DND-41 (cell line): ENCODE measurements at regions not wholly inside any gene's neighbourhood (a gene's known extent, or its start where the extent isn't known, plus 50 kb on each side); places are given as distances from the start of the nearest gene placed in this dataset.
"Not testable (repeated sequence)": the region's sequence is repeated elsewhere in the genome, so short reads cannot be mapped to it uniquely, and the experiment has no call there.

Source experiments
- ATAC-seq: fragments of 200-7000 bp; cut with Tn5 transposase; 3 replicates; pipeline ENCODE4 v1.9.1; 2021; ENCODE audit warnings: low read depth; ENCODE audit not compliant: insufficient read depth
- DNase-seq: peaks from one replicate; pipeline ENCODE4 v3.0.0-alpha.2; 2020
- H2AFZ ChIP-seq: 2 replicates; pipeline ENCODE4 v1.6.0; 2012; ENCODE audit warnings: low read depth, low read length
- H3K27ac ChIP-seq: 2 replicates; pipeline ENCODE4 v1.5.1; 2012; ENCODE audit warnings: low read length, inconsistent platforms
- H3K27me3 ChIP-seq: fragments of 200-600 bp; sonication (generic); 2 replicates; pipeline ENCODE4 v1.6.0; 2012; ENCODE audit warnings: low read length, mild to moderate bottlenecking, inconsistent platforms; ENCODE audit not compliant: insufficient read depth, poor library complexity
- H3K36me3 ChIP-seq: 2 replicates; pipeline ENCODE4 v1.5.1; 2012; ENCODE audit warnings: low read length, inconsistent platforms; ENCODE audit not compliant: insufficient read depth
- H3K4me1 ChIP-seq: 2 replicates; pipeline ENCODE4 v1.5.1; 2012; ENCODE audit warnings: mild to moderate bottlenecking, low read length; ENCODE audit not compliant: insufficient read depth
- H3K4me2 ChIP-seq: 2 replicates; pipeline ENCODE4 v1.6.0; 2012; ENCODE audit warnings: mild to moderate bottlenecking, moderate library complexity, low read length, inconsistent platforms; ENCODE audit not compliant: insufficient read depth
- H3K4me3 ChIP-seq, 2 experiments: fragments of 200-600 bp in 1 of 2; shearing (Covaris generic) in 1 of 2; 2 replicates each; pipeline ENCODE4 v1.5.1; 2012 to 2016; ENCODE audit warnings: inconsistent platforms in 2 of 2, low read length in 2 of 2, mild to moderate bottlenecking in 2 of 2, low read depth in 1 of 2, moderate library complexity in 1 of 2
- H3K79me2 ChIP-seq: 2 replicates; pipeline ENCODE4 v1.6.0; 2012; ENCODE audit warnings: low read length, inconsistent platforms; ENCODE audit not compliant: insufficient read depth
- H3K9ac ChIP-seq: 2 replicates; pipeline ENCODE4 v1.6.0; 2012; ENCODE audit warnings: low read depth, mild to moderate bottlenecking, inconsistent platforms, low read length, moderate library complexity
- H3K9me3 ChIP-seq: 2 replicates; pipeline ENCODE4 v1.5.1; 2012; ENCODE audit warnings: low read length, moderate library complexity, mild to moderate bottlenecking, inconsistent platforms; ENCODE audit not compliant: insufficient read depth, severe bottlenecking
- H4K20me1 ChIP-seq: 2 replicates; pipeline ENCODE4 v1.6.0; 2012; ENCODE audit warnings: low read length; ENCODE audit not compliant: insufficient read depth
- EZH2 ChIP-seq: IDR thresholded peaks from 3 replicates; pipeline ENCODE4 v1.6.1; 2012; ENCODE audit warnings: borderline replicate concordance, low read depth, mild to moderate bottlenecking, moderate library complexity, low read length, inconsistent platforms; ENCODE audit not compliant: severe bottlenecking
- TF ChIP-seq, protein P1 (sequence below): IDR thresholded peaks from 2 replicates; pipeline ENCODE4 v1.5.1; 2012; ENCODE audit warnings: borderline replicate concordance, low read length, moderate library complexity, mild to moderate bottlenecking; ENCODE audit not compliant: poor library complexity, severe bottlenecking; ENCODE audit errors: extremely low read depth

DNA sequence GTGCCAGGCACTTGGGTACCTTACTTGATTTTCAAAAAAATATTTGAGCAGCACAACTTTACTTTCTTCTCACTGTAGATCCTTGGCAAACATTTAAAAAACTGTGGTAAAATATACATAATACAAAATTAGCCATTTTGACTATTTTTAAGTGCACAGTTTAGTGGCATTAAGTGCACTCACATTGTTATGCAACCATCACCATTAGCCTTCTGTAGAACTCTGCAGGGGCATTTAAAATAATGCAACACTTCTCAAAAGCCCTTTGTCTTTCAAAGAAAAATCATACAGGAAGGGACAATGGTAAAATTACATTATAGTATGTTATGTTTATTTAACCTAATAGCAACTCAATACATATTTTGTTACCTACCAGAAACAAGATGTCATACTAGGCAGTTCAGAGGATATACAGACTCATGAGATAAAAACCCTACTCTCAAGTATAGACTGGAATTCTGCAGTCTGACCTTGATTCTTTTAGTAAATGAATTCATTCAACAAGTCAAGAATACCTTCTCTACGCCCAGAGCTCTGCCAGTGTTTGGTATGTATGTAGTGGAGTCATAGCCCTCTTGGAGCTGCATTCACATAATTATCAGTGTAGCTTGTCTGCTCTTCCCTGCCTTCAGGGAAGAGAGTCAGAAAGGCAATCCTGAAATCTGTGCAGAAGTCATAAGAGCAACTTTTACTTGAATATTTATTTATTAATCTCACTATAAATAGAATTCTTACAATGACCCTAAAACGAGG, 74.0 kb upstream of the ARRDC3 start:
- Histone ChIP-seq H3K4me1 (no peaks in the 10 kb centered on the region), H3K4me3 (no peak overlapping the region), H2AFZ (no peak overlapping the region), H3K27me3 (peaks cover 2% of the 10 kb centered on the region), H3K36me3 (no peaks in the 10 kb centered on the region), H3K79me2 (no peaks in the 10 kb centered on the region), H3K4me2 (no peak overlapping the region), H3K27ac (no peak overlapping the region), H4K20me1 (no peaks in the 10 kb centered on the region), H3K9me3 (no peaks in the 10 kb centered on the region), H3K9ac (no peak overlapping the region)
- no peak for ATAC-seq
- no peak for DNase-seq
- no peak for TF ChIP-seq EZH2
- TF ChIP-seq, protein P1, sequence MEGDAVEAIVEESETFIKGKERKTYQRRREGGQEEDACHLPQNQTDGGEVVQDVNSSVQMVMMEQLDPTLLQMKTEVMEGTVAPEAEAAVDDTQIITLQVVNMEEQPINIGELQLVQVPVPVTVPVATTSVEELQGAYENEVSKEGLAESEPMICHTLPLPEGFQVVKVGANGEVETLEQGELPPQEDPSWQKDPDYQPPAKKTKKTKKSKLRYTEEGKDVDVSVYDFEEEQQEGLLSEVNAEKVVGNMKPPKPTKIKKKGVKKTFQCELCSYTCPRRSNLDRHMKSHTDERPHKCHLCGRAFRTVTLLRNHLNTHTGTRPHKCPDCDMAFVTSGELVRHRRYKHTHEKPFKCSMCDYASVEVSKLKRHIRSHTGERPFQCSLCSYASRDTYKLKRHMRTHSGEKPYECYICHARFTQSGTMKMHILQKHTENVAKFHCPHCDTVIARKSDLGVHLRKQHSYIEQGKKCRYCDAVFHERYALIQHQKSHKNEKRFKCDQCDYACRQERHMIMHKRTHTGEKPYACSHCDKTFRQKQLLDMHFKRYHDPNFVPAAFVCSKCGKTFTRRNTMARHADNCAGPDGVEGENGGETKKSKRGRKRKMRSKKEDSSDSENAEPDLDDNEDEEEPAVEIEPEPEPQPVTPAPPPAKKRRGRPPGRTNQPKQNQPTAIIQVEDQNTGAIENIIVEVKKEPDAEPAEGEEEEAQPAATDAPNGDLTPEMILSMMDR: no peak

DNA sequence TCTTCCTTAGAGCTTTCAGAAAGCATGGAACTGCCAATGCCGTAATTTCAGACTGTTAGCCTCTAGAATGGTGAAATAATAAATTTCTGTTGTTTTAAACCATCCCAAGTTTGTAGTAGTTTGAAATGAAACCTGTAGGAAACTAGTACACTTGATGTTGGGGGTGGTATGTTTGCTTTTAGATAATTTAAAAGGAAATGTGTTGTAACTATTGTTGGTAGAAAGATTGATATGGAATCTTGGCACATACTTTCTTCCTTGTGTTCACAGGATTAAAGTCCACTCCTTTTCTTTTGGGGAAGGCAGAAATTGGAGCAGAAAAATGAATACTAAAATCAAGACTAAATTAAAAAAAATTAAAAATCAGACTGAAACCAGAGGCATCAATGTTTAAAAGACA, 66.0 kb upstream of the ARRDC3 start:
- Histone ChIP-seq H3K4me2 (no peak overlapping the region), H3K79me2 (no peaks in the 10 kb centered on the region), H3K4me1 (no peaks in the 10 kb centered on the region), H3K27me3 (no peaks in the 10 kb centered on the region), H4K20me1 (no peaks in the 10 kb centered on the region), H3K9me3 (no peaks in the 10 kb centered on the region), H3K4me3 (no peak overlapping the region), H3K36me3 (no peaks in the 10 kb centered on the region), H3K27ac (no peak overlapping the region), H2AFZ (no peak overlapping the region), H3K9ac (no peak overlapping the region)
- no peak for DNase-seq
- no peak for TF ChIP-seq EZH2
- TF ChIP-seq, protein P1: no peak
- ATAC-seq: no peak

DNA sequence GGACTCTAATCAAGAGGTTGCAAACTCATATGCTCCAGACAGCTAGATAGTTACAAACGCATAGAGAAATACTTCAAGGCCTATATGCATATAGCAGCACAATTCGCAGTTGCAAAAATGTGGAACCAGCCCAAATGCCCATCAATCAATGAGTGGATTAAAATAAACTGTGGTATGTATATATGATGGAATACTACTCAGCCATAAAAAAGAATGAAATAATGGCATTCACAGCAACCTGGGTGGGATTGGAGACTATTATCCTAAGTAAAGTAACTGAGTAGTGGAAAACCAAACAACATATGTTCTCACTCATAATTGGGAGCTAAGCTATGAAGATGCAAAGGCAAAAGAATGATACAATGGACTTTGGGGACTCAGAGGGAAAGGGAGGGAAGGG, 65.0 kb upstream of the ARRDC3 start:
- H3K79me2 ChIP-seq, H3K27ac ChIP-seq, H3K4me1 ChIP-seq, ATAC-seq, H2AFZ ChIP-seq, H3K4me2 ChIP-seq, H3K9me3 ChIP-seq, DNase-seq, H3K4me3 ChIP-seq, H4K20me1 ChIP-seq, H3K9ac ChIP-seq, H3K27me3 ChIP-seq, H3K36me3 ChIP-seq: not testable (repeated sequence)

DNA sequence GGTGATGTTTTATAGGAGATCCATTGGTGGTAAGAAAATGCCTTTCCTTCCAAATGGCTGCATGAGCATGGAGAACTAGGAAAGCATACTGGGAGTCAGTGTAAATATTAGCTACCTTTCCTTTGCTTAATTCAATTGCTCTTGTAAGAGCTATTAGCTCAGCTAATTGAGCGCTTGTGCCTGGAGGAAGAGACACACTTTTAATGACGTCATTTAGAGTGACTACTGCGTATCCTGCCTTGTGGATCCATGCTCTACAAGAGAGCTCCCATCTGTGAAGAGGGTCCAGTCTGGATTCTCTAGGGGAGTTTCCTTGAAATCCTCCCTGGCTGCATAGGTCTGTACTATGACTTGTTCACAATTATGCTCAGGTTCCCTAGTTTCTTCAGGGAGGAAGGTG, 63.8 kb upstream of the ARRDC3 start:
- H3K9ac ChIP-seq, H3K36me3 ChIP-seq, H3K4me1 ChIP-seq, ATAC-seq, H3K4me3 ChIP-seq, H3K9me3 ChIP-seq, H3K27me3 ChIP-seq, DNase-seq, H4K20me1 ChIP-seq, H3K27ac ChIP-seq, H3K4me2 ChIP-seq, H2AFZ ChIP-seq, H3K79me2 ChIP-seq: not testable (repeated sequence)
